ENCODE measurements at regions not wholly inside any gene's neighbourhood (a gene's known extent, or its start where the extent isn't known, plus 50 kb on each side); places are given as distances from the start of the nearest gene placed in this dataset.

GRCh38 chr10:44311563-44312051 lies 73.3 kb downstream of the CXCL12 start:
- H3K27me3 ChIP-seq (ENCODE audit: control insufficient read depth, insufficient read depth, low read length) = peaks cover 29% of the 10 kb centered on the region
- no peak overlapping the region for H3K9ac ChIP-seq (ENCODE audit: low read depth, low read length)
- H3K36me3 ChIP-seq (ENCODE audit: control insufficient read depth, insufficient read depth, low read length) = no peaks in the 10 kb centered on the region
- H3K4me1 ChIP-seq (ENCODE audit: control insufficient read depth, insufficient read depth, low read length) = peaks cover 6% of the 10 kb centered on the region
- peak overlapping the region; percentile 45 for H3K4me3 ChIP-seq (ENCODE audit: low read depth, low read length)
- H3K9me3 ChIP-seq (ENCODE audit: control insufficient read depth, insufficient read depth, low read length) = no peaks in the 10 kb centered on the region

- Histone ChIP-seq H3K4me3 (ENCODE audit: low read depth, low read length) (peak overlapping the region; percentile 45), H3K27me3 (ENCODE audit: control insufficient read depth, insufficient read depth, low read length) (peaks cover 29% of the 10 kb centered on the region), H3K9me3 (ENCODE audit: control insufficient read depth, insufficient read depth, low read length) (no peaks in the 10 kb centered on the region), H3K36me3 (ENCODE audit: control insufficient read depth, insufficient read depth, low read length) (no peaks in the 10 kb centered on the region), H3K9ac (ENCODE audit: low read depth, low read length) (peak overlapping the region; percentile 40), H3K4me1 (ENCODE audit: control insufficient read depth, insufficient read depth, low read length) (peaks cover 4% of the 10 kb centered on the region)
Measured at GRCh38 chr10:44310762-44311562, 73.9 kb downstream of the CXCL12 start.

GRCh38 chr10:44309939-44310761 lies 74.7 kb downstream of the CXCL12 start:
- Histone ChIP-seq H3K36me3 (ENCODE audit: control insufficient read depth, insufficient read depth, low read length) (no peaks in the 10 kb centered on the region), H3K9me3 (ENCODE audit: control insufficient read depth, insufficient read depth, low read length) (no peaks in the 10 kb centered on the region), H3K4me3 (ENCODE audit: low read depth, low read length) (peak overlapping the region; percentile 39), H3K9ac (ENCODE audit: low read depth, low read length) (no peak overlapping the region), H3K4me1 (ENCODE audit: control insufficient read depth, insufficient read depth, low read length) (peaks cover 3% of the 10 kb centered on the region), H3K27me3 (ENCODE audit: control insufficient read depth, insufficient read depth, low read length) (peaks cover 29% of the 10 kb centered on the region)

- peaks cover 3% of the 10 kb centered on the region for H3K4me1 ChIP-seq (ENCODE audit: control insufficient read depth, insufficient read depth, low read length)
- H3K9me3 ChIP-seq (ENCODE audit: control insufficient read depth, insufficient read depth, low read length) = no peaks in the 10 kb centered on the region
- H3K27me3 ChIP-seq (ENCODE audit: control insufficient read depth, insufficient read depth, low read length) = peaks cover 29% of the 10 kb centered on the region
- no peak overlapping the region for H3K9ac ChIP-seq (ENCODE audit: low read depth, low read length)
- H3K36me3 ChIP-seq (ENCODE audit: control insufficient read depth, insufficient read depth, low read length) = no peaks in the 10 kb centered on the region
- H3K4me3 ChIP-seq (ENCODE audit: low read depth, low read length) = no peak overlapping the region
Measured at GRCh38 chr10:44309361-44309760, 75.5 kb downstream of the CXCL12 start.

DNA sequence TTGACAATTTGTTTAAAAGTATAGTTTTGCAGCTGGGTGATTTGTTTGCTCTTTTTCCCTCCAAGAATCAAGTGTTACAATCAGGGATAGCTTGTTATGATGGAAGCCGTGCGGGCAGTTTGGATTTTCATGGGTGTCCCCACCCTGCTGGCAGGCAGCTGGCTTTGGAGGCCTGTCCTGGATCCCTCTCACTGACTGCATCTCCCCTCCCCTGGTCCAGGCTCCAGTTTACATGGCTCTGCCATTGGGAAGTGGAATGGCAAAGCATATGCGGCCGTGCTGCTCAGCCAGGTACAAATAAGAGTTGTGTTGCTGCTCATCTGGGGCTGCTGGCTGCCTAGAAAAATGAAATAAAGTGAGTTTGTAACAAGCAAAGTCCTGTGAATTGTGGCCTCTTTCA lies 76.0 kb downstream of the CXCL12 start:
- no peak overlapping the region for H3K9ac ChIP-seq (ENCODE audit: low read depth, low read length)
- peaks cover 3% of the 10 kb centered on the region for H3K4me1 ChIP-seq (ENCODE audit: control insufficient read depth, insufficient read depth, low read length)
- H3K27me3 ChIP-seq (ENCODE audit: control insufficient read depth, insufficient read depth, low read length) = peaks cover 29% of the 10 kb centered on the region
- H3K36me3 ChIP-seq (ENCODE audit: control insufficient read depth, insufficient read depth, low read length) = no peaks in the 10 kb centered on the region
- no peaks in the 10 kb centered on the region for H3K9me3 ChIP-seq (ENCODE audit: control insufficient read depth, insufficient read depth, low read length)
- H3K4me3 ChIP-seq (ENCODE audit: low read depth, low read length) = no peak overlapping the region

- Histone ChIP-seq H3K4me3 (ENCODE audit: low read depth, low read length) (no peak overlapping the region), H3K27me3 (ENCODE audit: control insufficient read depth, insufficient read depth, low read length) (peaks cover 29% of the 10 kb centered on the region), H3K9ac (ENCODE audit: low read depth, low read length) (no peak overlapping the region), H3K4me1 (ENCODE audit: control insufficient read depth, insufficient read depth, low read length) (peaks cover 3% of the 10 kb centered on the region), H3K9me3 (ENCODE audit: control insufficient read depth, insufficient read depth, low read length) (no peaks in the 10 kb centered on the region), H3K36me3 (ENCODE audit: control insufficient read depth, insufficient read depth, low read length) (no peaks in the 10 kb centered on the region)
Measured at GRCh38 chr10:44307691-44308090, 77.2 kb downstream of the CXCL12 start.

GRCh38 chr10:44306762-44307161 lies 78.1 kb downstream of the CXCL12 start:
- Histone ChIP-seq H3K9me3 (ENCODE audit: control insufficient read depth, insufficient read depth, low read length) (no peaks in the 10 kb centered on the region), H3K4me3 (ENCODE audit: low read depth, low read length) (no peak overlapping the region), H3K27me3 (ENCODE audit: control insufficient read depth, insufficient read depth, low read length) (peaks cover 22% of the 10 kb centered on the region), H3K4me1 (ENCODE audit: control insufficient read depth, insufficient read depth, low read length) (peaks cover 3% of the 10 kb centered on the region), H3K36me3 (ENCODE audit: control insufficient read depth, insufficient read depth, low read length) (no peaks in the 10 kb centered on the region), H3K9ac (ENCODE audit: low read depth, low read length) (no peak overlapping the region)

DNA sequence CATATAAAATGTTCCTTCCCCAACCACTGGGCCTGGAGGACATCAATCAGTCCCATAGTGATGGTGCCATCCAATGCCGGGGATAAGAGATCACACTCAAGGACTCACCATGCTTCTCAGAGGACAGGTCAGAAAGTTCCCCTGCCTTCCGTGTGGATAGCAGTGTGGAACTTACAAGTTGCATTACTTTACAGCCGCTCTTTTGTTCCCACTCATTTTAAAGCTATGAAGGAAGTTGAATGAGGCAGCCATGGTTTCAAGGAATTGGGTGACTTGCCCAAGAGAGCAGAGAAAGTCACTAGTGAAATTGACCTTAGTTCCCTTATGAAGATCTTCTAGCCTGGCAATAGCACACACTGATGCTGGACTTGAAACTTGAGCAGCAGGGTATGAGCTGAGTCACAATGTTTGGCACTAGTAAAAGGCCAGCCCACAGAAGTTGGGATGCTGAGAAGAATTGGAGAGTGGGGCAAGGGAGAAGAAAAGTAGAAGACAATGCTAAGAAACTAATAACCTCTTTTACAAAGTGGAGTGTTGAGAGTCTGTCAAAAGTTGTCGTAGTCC lies 78.7 kb downstream of the CXCL12 start:
- Histone ChIP-seq H3K36me3 (ENCODE audit: control insufficient read depth, insufficient read depth, low read length) (no peaks in the 10 kb centered on the region), H3K4me3 (ENCODE audit: low read depth, low read length) (no peak overlapping the region), H3K4me1 (ENCODE audit: control insufficient read depth, insufficient read depth, low read length) (peaks cover 2% of the 10 kb centered on the region), H3K9me3 (ENCODE audit: control insufficient read depth, insufficient read depth, low read length) (no peaks in the 10 kb centered on the region), H3K9ac (ENCODE audit: low read depth, low read length) (no peak overlapping the region), H3K27me3 (ENCODE audit: control insufficient read depth, insufficient read depth, low read length) (peaks cover 17% of the 10 kb centered on the region)

- no peaks in the 10 kb centered on the region for H3K27me3 ChIP-seq (ENCODE audit: control insufficient read depth, insufficient read depth, low read length)
- no peak overlapping the region for H3K4me3 ChIP-seq (ENCODE audit: low read depth, low read length)
- no peaks in the 10 kb centered on the region for H3K9me3 ChIP-seq (ENCODE audit: control insufficient read depth, insufficient read depth, low read length)
- no peak overlapping the region for H3K9ac ChIP-seq (ENCODE audit: low read depth, low read length)
- H3K4me1 ChIP-seq (ENCODE audit: control insufficient read depth, insufficient read depth, low read length) = peaks cover 6% of the 10 kb centered on the region
- H3K36me3 ChIP-seq (ENCODE audit: control insufficient read depth, insufficient read depth, low read length) = no peaks in the 10 kb centered on the region
Measured at GRCh38 chr10:44301781-44302355, 83.0 kb downstream of the CXCL12 start.

- H3K9me3 ChIP-seq (ENCODE audit: control insufficient read depth, insufficient read depth, low read length) = no peaks in the 10 kb centered on the region
- H3K4me1 ChIP-seq (ENCODE audit: control insufficient read depth, insufficient read depth, low read length) = peaks cover 6% of the 10 kb centered on the region
- no peaks in the 10 kb centered on the region for H3K27me3 ChIP-seq (ENCODE audit: control insufficient read depth, insufficient read depth, low read length)
- no peak overlapping the region for H3K4me3 ChIP-seq (ENCODE audit: low read depth, low read length)
- H3K9ac ChIP-seq (ENCODE audit: low read depth, low read length) = no peak overlapping the region
- no peaks in the 10 kb centered on the region for H3K36me3 ChIP-seq (ENCODE audit: control insufficient read depth, insufficient read depth, low read length)
Measured at GRCh38 chr10:44300666-44301649, 83.9 kb downstream of the CXCL12 start.

All from iPS-15b (cell line).